B cell (primary cell): ENCODE measurements at regions not wholly inside any gene's neighbourhood (a gene's known extent, or its start where the extent isn't known, plus 50 kb on each side); places are given as distances from the start of the nearest gene placed in this dataset.

Experiments used
- ATAC-seq: fragments of 200-7000 bp; cut with Tn5 transposase; one replicate; pipeline ENCODE4 v1.10.0; 2021; ENCODE audit warnings: low read depth, mild to moderate bottlenecking, moderate number of reproducible peaks, moderate library complexity
- CTCF ChIA-PET: fragments of 350-600 bp; sonication (Branson Sonifier 250); formaldehyde crosslinking; loops from one replicate; lab custom pipeline; 2021; ENCODE audit warnings: antibody characterized with exemption, inconsistent platforms; lab: Charles Lee
- POLR2A ChIA-PET: fragments of 350-600 bp; sonication (Branson Sonifier 250); formaldehyde crosslinking; loops from one replicate; lab custom pipeline; 2021; ENCODE audit warnings: antibody characterized with exemption; lab: Charles Lee
- DNase-seq: peaks from one replicate; pipeline ENCODE4 v3.0.0; 2013
- H2AFZ ChIP-seq: 2 replicates; pipeline ENCODE4 v1.6.1; 2012; ENCODE audit warnings: mild to moderate bottlenecking, low read depth, low read length; ENCODE audit not compliant: insufficient read depth, poor library complexity, severe bottlenecking
- H3K27ac ChIP-seq, 2 donors: 1 replicate in 1 of 2; 2 replicates in 1 of 2; pipeline ENCODE4 v1.5.1; 2012 to 2013; ENCODE audit warnings: low read length in 2 of 2, mild to moderate bottlenecking in 2 of 2, moderate library complexity in 1 of 2
- H3K27me3 ChIP-seq, 4 experiments: fragments of 200-600 bp in 1 of 4; sonication (generic) in 1 of 4; replicated peaks in 1 of 4; 1 replicate in 2 of 4; 2 replicates in 2 of 4; pipeline versions ENCODE4 v1.6.1 to v1.7.0; 2013 to 2016; ENCODE audit warnings: low read length in 3 of 4, mild to moderate bottlenecking in 2 of 4, mixed read lengths in 1 of 4, moderate library complexity in 1 of 4; ENCODE audit not compliant: insufficient read depth in 4 of 4, control insufficient read depth in 3 of 4; ENCODE audit errors: control extremely low read depth in 1 of 4
- H3K36me3 ChIP-seq, 2 experiments: replicated peaks in 1 of 2; 1 replicate in 1 of 2; 2 replicates in 1 of 2; pipeline versions ENCODE4 v1.6.1 to v1.7.1; 2013; ENCODE audit warnings: low read length in 1 of 2; ENCODE audit not compliant: insufficient read depth in 2 of 2, control insufficient read depth in 1 of 2; ENCODE audit errors: control extremely low read depth in 1 of 2, extremely low read depth in 1 of 2
- H3K4me1 ChIP-seq, 2 donors: fragments of 200-600 bp in 1 of 2; sonication (generic) in 1 of 2; 1 replicate in 1 of 2; 2 replicates in 1 of 2; pipeline versions ENCODE4 v1.5.1 to v1.6.1; 2013 to 2017; ENCODE audit warnings: low read length in 2 of 2; ENCODE audit not compliant: control insufficient read depth in 2 of 2, insufficient read depth in 2 of 2
- H3K4me2 ChIP-seq: replicated peaks from 2 replicates; pipeline ENCODE3; 2012; ENCODE audit warnings: mild to moderate bottlenecking, low read depth, low read length; ENCODE audit not compliant: poor library complexity, severe bottlenecking
- H3K4me3 ChIP-seq, 5 experiments: fragments of 200-600 bp in 1 of 5; sonication (generic) in 1 of 5; 1 replicate in 3 of 5; 2 replicates in 2 of 5; pipeline versions ENCODE4 v1.5.1 to v1.7.0; 2011 to 2016; ENCODE audit warnings: low read length in 4 of 5, mild to moderate bottlenecking in 4 of 5, low read depth in 2 of 5, control low read depth in 1 of 5, moderate library complexity in 1 of 5; ENCODE audit not compliant: insufficient read depth in 1 of 5; ENCODE audit errors: control extremely low read depth in 1 of 5, extremely low read depth in 1 of 5
- H3K79me2 ChIP-seq: fragments of 200-600 bp; sonication (generic); one replicate; pipeline ENCODE4 v1.6.0; 2016; ENCODE audit warnings: low read length; ENCODE audit not compliant: control insufficient read depth, insufficient read depth
- H3K9ac ChIP-seq: fragments of 200-600 bp; sonication (generic); 2 replicates; pipeline ENCODE4 v1.6.1; 2017; ENCODE audit warnings: mild to moderate bottlenecking, low read length, moderate library complexity
- H3K9me3 ChIP-seq, 3 donors: one replicate each; pipeline versions ENCODE4 v1.6.1 to v1.7.1; 2013; ENCODE audit warnings: low read length in 2 of 3; ENCODE audit not compliant: control insufficient read depth in 2 of 3, insufficient read depth in 1 of 3; ENCODE audit errors: control extremely low read depth in 1 of 3
- H4K20me1 ChIP-seq: 2 replicates; pipeline ENCODE4 v1.6.0; 2012; ENCODE audit warnings: mild to moderate bottlenecking, low read length; ENCODE audit not compliant: insufficient read depth, control insufficient read depth, poor library complexity, severe bottlenecking
- H3K27ac Mint-ChIP-seq: one replicate; pipeline ENCODE4 v1.8.0; 2021; ENCODE audit warnings: mixed read lengths
- H3K27me3 Mint-ChIP-seq: one replicate; pipeline ENCODE4 v1.8.0; 2021; ENCODE audit warnings: mixed read lengths
- H3K4me1 Mint-ChIP-seq: one replicate; pipeline ENCODE4 v1.8.0; 2021; ENCODE audit warnings: mixed read lengths
- H3K4me3 Mint-ChIP-seq: one replicate; pipeline ENCODE4 v1.8.0; 2021; ENCODE audit warnings: mixed read lengths
- H3K9me3 Mint-ChIP-seq: one replicate; pipeline ENCODE4 v1.8.0; 2022; ENCODE audit warnings: mixed read lengths; ENCODE audit not compliant: insufficient read depth
- CTCF ChIP-seq: fragments of 200-600 bp; IDR thresholded peaks from one replicate; pipeline ENCODE4 v1.8.0; 2022; ENCODE audit warnings: antibody characterized with exemption, mild to moderate bottlenecking
- EZH2 ChIP-seq: IDR thresholded peaks from 2 replicates; pipeline ENCODE4 v1.6.1; 2012; ENCODE audit warnings: borderline replicate concordance, low read depth, mild to moderate bottlenecking, moderate library complexity, low read length; ENCODE audit not compliant: insufficient read depth, poor library complexity, severe bottlenecking
- WGBS: methylation state at CpG from one replicate; pipeline ENCODE4 v1.1.5; 2013; ENCODE audit warnings: missing lambda C conversion rate; ENCODE audit not compliant: insufficient coverage; 5-methylcytosine and 5-hydroxymethylcytosine counted together
- intact Hi-C: fragments of 100-400 bp; cut with micrococcal nuclease; formaldehyde crosslinking; loops from one replicate; pipeline ENCODE4 v1.10.0; 2022

- no peak overlapping the region for H3K4me2 ChIP-seq
- H3K27ac Mint-ChIP-seq, result no peak overlapping the region
- H3K27me3 Mint-ChIP-seq, result no peaks in the 10 kb centered on the region
- intact Hi-C loops, result no loop called here
- no peak for TF ChIP-seq CTCF
- no peak for TF ChIP-seq EZH2
- no peaks in the 10 kb centered on the region for H3K79me2 ChIP-seq
- H3K4me3 ChIP-seq, result no peak overlapping the region
- no peak for DNase-seq
- ChIA-PET CTCF (no interaction called here), POLR2A (no interaction called here)
- no peaks in the 10 kb centered on the region for H3K4me1 ChIP-seq
- no peak overlapping the region for H3K9ac ChIP-seq
- no peak overlapping the region for H2AFZ ChIP-seq
- H3K36me3 ChIP-seq, result no peaks in the 10 kb centered on the region
- ATAC-seq, result no peak
- no peak overlapping the region for H3K4me3 Mint-ChIP-seq
- H3K27ac ChIP-seq, result no peak overlapping the region
- WGBS, result no CpG with 5 or more reads among the region's 2 CpGs
- no peaks in the 10 kb centered on the region for H3K27me3 ChIP-seq
- H4K20me1 ChIP-seq, result no peaks in the 10 kb centered on the region
- H3K9me3 ChIP-seq, result peaks cover 0 to 7% (median 3%) of the 10 kb centered on the region in 3 donors
- H3K9me3 Mint-ChIP-seq, result peaks cover 10% of the 10 kb centered on the region
- H3K4me1 Mint-ChIP-seq, result no peaks in the 10 kb centered on the region
Measured at GRCh38 chr15:29548006-29548405, 274.3 kb downstream of the TJP1 start.

DNA sequence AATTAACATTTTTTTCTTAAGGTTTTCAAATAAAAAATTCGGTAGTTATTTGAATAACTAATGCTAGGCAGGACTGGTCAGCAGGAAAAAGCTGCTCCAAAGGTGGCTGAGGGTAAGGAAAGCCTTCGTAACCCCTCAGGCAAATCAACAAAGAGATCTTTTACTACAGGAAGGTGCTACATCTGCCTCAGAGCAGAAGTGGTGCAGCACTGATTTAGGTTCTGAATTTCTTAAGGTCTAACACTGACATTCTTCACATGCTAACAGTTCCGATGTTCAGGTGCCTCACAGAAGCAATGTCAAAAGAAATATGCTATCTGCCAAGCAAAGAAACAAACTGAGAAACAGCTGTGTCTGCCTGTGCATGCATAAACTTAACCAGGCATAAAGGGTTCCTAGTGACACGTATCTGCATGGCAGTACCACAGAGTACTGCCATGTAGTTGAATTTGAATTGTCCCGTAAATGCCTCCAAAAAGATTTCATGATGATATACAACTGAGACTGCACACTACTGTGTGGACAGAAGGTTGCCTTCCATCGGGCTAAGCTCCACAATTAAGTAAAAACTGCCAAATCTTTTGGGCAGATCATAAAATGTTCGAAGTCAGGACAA lies 275.0 kb upstream of the NSMCE3 start:
- Histone ChIP-seq H3K36me3 (no peaks in the 10 kb centered on the region), H3K27me3 (no peaks in the 10 kb centered on the region), H3K27ac (no peak overlapping the region), H3K4me1 (no peaks in the 10 kb centered on the region), H4K20me1 (no peaks in the 10 kb centered on the region), H3K9me3 (peaks cover 0 to 9% (median 3%) of the 10 kb centered on the region in 3 donors), H3K4me2 (no peak overlapping the region), H3K4me3 (no peak overlapping the region), H3K9ac (no peak overlapping the region), H3K79me2 (no peaks in the 10 kb centered on the region), H2AFZ (no peak overlapping the region)
- POLR2A ChIA-PET, result no interaction called here
- Mint-ChIP-seq H3K27ac (no peak overlapping the region), H3K9me3 (peaks cover 10% of the 10 kb centered on the region), H3K27me3 (no peaks in the 10 kb centered on the region), H3K4me3 (no peak overlapping the region), H3K4me1 (no peaks in the 10 kb centered on the region)
- CTCF ChIA-PET, result no interaction called here
- DNase-seq (no peak), ATAC-seq (no peak)
- intact Hi-C loops, result no loop called here
- WGBS, result 91% methylated on average over 5 of the region's 7 CpGs
- TF ChIP-seq CTCF, result no peak
- TF ChIP-seq EZH2, result no peak
